Colon (tissue), 2 donors: ENCODE measurements at regions not wholly inside any gene's neighbourhood (a gene's known extent, or its start where the extent isn't known, plus 50 kb on each side); places are given as distances from the start of the nearest gene placed in this dataset.
A peak's percentile ranks its signal among the peaks of the same experiment; 100 is the strongest.
"Not testable (repeated sequence)": the region's sequence is repeated elsewhere in the genome, so short reads cannot be mapped to it uniquely, and the experiment has no call there.

ENCODE experiments used
- FAIRE-seq: peaks from 2 replicates; lab custom pipeline; 2012; peaks lifted over from hg19 to GRCh38; lab: Jason Lieb, UNC
- donor health status: control.
- donor health status: control.

DNA sequence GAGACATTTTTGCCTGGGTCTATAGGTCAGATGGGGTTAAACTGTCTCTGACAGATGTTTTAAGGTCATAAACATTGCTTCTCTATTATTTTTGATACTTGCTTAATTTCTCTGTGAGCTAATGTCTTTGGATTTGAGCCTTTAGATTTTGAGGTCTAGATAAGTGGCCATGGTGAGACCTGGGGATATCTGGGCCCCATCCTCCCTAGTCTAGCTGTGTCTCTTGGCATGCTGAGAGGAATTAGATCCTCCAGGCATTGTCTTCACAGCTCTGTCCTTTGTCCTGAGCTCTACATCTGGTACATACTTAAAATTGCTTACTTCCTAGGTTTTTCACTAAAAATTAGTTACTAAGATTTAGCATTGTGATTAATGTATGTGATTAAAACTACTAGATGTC, 265.0 kb upstream of the NPSR1 start:
- no peak for FAIRE-seq

DNA sequence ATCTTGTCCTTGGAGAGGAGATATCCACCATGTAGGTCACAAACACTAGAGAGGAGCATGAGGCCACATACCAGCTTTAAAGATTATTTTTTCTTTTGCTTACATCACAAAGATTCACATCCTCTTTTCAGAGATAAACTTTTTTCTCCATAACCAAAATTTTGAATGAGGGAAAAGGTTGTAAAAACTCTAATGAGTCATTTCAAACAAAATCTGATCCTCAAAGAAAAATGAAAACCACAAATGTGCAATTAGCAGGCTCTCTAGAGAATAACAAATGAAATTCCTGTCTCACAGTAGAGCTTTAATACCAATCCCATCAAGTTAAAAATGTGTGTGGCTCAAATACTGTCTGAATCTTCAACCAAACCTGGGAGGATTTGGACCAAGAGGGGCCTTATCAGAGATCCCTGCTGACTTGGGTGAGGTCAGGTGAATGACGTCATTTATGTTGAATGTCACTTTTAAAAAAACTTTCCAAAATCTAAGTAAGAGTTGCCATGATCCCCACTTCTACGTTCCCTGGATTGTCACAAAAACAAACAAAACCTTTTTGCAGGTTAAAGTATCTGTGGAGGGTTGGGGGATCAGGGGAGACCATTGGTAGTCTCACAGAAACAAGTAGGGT, 261.5 kb upstream of the NPSR1 start:
- FAIRE-seq, result no peak

DNA sequence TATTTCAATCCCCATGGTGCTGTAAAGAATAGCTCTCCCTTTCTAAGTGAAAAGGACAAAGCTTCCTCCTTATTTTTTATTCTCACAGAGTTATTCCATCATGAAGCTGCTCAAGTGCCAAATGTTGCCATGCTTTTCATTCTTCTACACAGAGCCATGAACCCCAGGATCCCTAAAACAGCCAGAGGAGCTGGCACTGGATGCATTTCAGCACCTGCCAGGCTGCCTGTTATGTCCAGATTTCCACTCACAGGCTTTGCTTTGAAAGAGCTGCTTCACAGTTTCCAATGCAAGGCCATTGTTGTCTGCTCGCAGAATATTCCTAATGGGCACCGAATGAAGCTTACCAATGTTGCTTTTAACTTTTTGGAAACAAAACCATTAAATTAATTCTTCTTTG, 256.2 kb upstream of the NPSR1 start:
- FAIRE-seq, result no peak

DNA sequence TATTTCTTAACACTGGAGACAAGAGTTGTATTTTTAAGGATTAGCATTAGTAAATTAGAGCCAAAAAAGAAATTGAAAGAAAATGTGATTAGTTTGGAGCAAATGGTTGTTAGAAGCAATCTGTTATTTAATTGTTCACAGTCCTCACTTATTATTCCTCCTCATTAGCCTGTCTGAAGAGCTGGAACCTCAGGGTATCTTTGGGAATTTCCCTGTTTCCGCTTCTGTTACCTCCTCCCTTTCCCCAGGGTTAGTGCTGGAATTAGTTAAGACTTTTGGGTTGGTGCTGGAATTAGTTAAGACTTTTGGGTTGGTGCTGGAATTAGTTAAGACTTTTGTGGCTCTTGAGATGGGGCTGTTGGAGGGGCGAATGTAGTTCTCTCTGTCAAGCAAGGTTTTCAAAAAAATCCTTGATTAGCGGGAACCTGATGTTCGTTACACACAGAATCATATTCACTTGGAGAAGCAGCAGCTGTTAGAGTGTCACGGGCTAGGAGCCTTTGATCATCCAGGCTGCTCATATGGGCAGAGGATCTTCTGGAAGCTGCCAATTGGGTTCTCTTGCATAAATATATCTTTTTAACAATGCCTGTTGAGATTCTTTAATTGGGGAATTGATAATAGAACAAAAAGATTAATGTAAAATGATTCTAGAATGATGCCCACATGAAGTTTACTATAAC, 251.0 kb upstream of the NPSR1 start:
- no peak for FAIRE-seq

DNA sequence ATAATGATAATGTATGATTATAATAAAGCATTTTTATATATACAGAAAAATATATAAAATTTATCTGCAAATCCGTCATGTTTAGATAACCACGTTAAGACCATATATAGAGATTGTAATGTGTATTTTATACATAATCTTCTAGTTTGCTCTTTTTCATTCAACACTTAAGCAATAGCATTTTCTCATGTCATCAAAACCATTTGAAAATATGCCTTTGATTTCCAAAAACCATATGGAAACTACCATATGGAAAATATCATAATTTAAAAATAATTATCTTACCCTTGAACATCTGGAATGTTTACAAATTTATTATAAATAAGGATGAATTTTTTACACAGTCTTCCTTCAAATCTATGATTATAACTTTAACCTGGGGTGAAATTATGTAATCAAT, 250.4 kb upstream of the NPSR1 start:
- peak; percentile 41 for FAIRE-seq

DNA sequence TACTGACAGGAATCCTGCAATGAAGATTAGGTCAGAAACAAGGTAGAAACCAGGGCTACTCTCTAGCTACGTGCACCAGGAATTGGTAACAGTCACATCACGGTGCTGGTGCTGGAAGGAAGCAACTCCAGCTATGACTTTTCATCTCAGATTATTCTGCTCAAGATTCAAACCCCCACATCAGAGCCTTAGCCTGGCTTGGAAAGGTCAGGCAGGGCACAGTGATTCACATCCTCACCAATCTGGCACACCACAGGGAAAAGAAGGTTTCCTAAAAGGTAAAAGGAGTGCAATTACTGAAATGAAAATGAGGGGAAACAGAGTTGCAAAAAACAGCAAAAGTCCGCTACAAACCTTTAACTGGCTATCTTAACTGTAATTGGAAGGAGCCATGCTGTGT, 240.2 kb upstream of the NPSR1 start:
- FAIRE-seq, result no peak

DNA sequence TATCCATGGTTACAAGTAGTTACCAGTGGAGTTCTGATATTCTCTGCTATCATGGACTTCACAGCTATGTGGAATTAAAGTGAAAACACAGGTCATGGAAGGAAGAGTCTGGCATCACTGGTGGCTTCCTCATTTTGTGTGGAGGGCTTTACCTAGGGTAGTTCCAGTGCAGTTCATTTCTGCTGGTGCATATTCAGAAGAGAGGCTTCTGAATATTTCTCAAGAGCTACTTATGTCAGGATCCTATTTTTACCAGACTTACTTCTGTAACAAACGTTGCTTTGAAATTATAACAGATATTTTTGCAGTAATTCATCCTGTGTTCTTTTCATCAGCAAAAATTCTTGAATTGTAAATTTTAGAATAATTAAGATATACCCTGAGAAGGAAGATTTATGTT, 236.5 kb upstream of the NPSR1 start:
- FAIRE-seq, result no peak

DNA sequence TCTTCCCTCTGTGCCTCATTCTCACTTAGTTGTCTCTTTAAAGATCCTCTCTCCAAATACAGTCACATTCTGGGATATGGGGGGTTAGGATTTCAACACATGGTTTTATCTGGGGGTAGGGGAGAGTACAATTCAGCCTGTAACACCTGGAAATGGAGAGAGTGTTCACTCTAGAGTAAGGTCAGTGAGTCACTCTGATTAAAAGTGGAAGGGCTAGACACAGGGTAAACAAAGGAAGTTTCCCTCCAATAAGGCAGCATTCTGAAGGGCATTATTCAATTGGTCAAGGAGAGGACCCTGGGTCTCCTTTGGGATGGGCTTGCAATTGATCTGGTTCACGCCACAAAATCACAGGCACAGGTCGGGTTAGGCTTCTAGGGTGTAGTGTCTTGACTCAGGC, 232.8 kb upstream of the NPSR1 start:
- FAIRE-seq, result no peak

DNA sequence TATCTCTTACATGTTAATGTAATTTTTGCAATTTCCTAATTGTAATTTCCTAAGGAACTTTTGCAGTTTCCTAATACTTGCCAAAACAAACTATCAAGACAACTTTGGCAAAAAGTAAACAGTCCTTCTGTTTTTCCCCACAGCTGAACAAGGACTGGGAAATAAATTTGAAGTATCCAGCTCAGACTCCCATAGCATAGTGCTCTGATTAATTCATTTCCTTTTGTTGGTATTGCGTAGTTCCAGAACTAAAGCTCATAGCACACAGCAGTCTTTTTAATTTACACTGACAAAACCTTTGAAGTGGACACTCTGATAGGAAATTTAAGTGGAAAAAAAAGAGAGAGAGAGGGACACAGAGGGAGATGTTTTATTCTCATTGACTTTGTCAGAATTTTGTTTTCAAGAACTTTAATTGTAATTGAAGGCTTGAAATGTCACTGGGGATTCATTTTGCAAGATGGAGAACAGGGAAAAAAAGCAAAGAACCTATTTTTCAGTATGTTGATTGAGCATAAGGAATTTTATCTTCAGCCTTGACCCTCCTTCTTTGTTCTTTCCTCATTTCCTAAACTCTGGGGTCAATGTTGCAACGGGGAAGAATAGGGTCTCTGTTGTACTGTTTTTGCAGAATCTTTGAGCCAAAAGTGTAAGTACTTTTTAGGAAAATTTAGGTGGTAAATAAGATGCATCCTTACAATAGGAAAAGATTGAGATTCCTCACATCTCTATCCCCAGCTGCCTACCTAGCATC, 232.2 kb upstream of the NPSR1 start:
- FAIRE-seq, result no peak

DNA sequence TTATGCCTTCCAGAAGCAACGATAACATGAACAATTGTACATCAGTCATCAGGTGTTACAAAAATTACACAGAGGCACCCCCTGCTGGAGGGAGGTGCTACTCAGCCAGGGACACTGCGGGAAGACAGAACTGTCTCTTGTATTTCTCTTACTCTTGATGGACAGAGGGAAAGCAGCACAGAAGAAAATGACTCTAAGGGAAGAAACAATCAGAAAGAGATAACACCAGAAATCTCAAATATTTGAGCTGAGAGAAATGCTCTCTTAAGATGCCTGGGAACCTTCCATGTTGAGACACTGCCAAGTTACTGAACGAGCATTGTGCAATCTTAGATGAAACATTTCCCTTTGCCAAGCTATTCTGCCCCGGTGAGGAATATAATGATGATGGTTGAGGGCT, 227.6 kb upstream of the NPSR1 start:
- no peak for FAIRE-seq

DNA sequence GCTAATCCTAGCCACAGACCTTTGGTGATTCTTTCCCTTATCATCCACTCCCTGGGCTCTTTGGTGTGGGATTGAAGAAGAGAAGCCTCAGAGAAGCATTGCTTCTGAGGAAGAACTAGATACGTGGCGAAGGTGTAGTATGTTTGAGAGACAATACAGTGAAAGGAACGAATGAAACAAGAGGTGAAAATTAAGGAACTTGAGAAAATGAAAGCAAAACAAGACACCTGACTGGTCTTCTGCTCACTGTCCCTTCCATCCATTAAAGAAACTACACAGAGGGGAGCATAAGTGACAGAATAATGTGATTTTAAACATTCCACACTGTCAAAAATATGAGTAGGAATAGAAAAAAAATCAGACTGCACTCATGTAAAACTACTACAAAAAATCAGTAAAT, 219.6 kb upstream of the NPSR1 start:
- FAIRE-seq, result no peak

DNA sequence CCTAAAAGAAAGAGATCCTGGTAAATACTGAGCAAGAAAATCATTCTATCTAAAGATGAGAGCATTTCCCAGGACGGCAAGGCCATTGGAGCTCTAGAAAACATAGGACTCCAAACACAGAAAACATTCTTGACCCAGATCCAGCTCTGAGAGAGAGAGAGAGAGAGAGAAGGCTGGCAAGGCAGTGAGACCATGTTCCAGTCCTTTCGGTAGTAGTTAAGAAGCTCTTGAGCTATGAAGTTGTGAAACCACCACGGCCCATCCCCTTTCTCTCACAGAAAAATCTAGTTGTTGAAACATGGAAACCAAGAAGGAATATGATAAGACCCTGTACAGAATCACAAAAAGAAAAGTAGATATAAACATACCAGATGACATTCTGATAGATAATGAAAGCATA, 212.4 kb upstream of the NPSR1 start:
- no peak for FAIRE-seq

DNA sequence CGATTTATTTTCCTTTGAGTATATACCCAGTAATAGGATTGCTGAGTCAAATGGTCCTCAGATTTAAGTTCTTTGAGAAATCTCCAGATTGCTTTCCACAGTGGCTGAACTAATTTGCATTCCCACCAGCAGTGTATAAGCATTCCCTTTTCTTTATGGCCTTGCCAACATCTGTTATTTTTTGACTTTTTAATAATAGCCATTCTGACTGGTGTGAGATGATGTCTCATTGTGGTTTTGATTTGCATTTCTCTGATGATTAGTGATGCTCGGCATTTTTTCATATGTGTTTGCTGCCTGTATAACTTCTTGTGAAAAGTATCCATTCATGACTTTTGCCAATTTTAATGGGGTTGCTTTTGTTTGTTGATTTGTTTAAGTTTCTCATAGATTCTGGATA, 209.5 kb upstream of the NPSR1 start:
- FAIRE-seq, result not testable (repeated sequence)

DNA sequence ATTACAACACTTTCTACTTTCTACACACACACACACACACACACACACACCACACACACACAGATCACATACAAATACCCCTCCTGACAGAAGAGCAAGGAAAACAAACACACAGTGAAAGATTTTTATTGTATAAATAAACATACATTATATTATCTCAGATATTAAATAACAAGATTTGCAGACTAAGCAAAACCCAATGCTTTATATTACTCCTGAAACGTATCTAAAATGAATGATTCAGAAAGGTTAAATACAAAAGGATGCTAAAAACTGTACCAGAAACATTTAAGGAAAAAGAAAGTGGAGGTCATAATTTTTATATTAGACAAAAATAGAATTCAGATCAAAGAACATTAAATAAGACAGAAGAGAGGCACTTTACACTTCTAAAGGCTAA, 208.3 kb upstream of the NPSR1 start:
- FAIRE-seq, result no peak

DNA sequence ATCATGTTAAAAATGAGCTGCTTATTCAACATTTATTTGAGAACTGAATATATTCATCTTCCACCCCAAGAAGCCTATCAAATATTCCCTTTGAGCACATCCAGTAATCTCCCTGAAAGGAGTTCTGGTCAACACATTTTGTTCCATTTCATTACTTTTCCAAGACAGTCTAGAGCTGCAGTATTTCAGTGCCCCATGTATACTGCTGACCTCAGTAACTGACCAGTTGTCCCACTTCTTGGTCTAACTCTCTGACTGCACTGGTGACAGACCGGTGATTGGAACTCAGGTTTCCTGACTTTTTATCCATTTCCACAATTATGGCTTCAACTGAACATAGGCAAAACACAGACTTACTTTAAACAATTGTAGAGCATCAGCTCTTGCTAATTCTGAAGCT, 206.8 kb upstream of the NPSR1 start:
- FAIRE-seq, result no peak

DNA sequence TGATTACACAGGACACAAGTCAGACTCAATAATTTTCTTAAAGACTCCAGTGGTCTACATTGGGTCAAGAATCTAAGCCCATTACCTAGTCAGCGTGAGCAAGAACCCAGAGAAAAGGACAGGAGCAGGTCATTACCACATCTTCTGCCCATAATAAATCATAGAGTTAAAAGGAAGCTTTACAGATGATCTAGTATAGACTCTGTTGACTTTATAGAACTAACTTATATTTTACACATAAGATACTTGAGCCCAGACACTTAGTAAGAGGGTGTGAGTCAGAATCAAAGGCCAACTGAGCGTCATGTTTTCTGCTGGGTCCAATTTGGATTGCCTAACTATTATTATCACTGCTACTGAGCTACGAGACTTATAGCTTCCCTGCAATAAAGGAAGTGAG, 206.1 kb upstream of the NPSR1 start:
- no peak for FAIRE-seq

DNA sequence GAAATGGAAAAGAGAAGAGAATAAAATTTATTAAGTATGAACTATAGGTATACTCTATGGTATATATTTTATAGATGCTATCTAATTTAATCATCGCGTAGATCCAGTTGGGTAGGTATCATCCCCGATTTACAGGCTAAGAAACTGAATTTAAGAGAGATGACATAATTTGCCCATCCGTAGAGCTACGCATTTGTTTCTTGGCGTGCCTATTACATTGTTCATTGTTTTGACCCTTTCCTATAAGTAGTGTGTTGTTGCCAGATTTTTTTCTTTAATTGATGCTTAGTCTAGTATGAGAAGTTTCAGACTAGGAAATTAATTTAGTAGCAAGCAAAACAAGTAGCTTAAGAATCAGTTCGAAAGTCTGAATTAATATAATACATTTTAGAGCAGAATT, 205.7 kb upstream of the NPSR1 start:
- FAIRE-seq, result no peak

DNA sequence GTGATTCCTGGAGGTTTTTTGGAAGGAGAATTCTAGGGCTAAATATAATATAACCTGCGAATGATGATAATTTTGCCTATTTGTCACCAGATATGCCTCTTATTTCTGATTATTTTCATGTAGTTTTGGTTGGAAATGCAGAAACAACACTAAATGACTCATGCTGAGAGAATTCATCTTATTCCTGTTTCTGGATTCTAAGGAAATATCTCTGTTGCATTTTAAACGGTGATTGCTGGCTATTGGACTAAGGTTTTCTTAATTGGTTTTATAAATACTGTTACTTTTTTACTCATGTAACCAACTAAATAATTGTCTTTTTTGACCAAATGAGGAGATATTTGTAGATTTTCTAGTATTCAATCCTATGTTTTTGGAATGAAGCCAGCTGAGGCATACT, 204.9 kb upstream of the NPSR1 start:
- FAIRE-seq, result no peak

DNA sequence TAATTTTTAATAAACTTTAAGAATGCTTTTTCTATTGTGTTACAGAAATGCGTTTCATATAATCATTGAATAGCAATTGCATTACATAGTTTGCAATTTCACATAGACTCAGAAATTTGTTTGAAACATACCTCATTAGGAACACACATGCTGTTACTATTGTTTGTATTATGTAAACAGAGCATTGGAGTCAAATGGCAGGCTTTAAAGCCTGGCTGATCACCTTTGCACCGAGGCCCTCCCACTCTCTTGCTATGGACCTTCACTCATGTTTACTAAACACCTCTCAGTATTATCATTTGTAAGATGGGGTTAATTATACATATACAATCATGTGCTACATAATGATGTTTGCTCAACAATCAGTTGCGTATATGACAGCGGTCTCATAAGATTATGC, 203.6 kb upstream of the NPSR1 start:
- FAIRE-seq, result no peak

DNA sequence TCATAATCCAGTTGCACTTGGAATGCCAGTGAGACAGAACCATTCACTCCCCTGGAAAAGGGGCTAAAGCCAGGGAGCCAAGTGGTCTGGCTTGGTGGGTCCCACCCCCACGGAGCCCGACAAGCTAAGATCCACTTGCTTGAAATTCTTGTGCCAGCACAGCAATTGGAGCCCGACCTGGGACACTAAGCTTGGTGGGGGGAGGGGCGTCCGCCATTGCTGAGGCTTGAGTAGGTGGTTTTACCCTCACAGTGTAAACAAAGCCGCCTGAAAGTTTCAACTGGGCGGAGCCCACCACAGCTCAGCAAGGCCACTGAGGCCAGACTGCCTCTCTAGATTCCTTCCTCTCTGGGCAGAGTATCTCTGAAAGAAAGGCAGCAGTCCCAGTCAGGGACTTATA, 200.7 kb upstream of the NPSR1 start:
- no peak for FAIRE-seq

DNA sequence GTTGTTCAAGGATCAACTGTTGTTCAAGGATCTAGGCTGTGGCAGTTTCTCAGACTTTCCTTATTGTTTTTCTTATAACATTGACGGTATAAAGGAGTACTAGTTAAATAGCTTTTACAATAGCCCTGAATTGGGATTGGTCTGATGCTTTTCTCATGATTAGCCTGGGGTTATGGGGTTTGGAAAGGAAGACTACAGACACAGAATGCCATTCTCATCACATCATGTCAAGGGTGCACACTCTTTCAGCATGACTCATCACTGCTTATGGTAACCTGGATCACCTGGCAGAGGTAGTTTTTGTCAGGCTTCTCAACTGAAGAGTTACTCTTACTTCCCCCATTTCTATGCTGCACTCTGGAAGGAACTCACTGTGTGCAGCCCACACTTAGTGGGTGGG, 194.2 kb upstream of the NPSR1 start:
- FAIRE-seq, result no peak

DNA sequence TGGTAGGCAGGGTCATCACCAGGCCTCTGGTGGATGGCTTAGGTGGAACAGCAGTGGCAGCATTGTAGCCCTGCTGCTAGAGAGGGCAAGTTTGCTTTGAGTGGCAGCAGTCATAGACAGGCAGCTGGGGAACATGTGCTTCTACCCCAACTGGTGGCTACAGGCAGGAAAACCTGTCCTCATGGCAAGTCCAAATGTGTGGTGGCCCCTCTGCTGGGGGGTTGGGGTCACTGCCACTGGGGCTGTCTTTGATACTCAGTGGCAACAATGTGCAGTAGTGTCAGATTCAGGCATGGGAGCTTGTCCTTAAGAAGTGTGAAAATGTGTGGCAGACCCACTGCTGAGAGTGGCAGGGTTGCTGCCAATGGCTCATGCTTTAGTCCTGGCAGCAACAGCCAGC, 186.2 kb upstream of the NPSR1 start:
- FAIRE-seq, result no peak

DNA sequence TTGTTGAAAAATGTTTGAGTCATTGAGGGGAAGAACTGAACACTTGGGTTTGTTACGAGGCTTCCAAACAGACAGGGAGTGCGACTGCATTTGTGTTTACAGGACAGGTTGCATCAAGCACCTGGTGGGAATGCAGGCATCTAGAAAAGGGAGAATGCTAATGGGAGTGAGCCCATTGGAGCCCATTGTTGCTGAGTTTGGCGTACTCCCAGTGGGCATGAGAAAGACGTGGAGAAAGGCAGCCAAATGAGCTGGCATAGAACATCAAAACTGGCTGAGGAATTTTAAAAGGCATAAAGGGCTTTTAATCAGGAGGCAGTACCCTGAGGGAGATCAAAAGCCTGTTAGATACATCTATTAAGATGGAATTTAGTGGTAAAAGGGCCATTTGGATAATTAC, 171.6 kb upstream of the NPSR1 start:
- no peak for FAIRE-seq
